GM12891 (cell line): ENCODE measurements at regions not wholly inside any gene's neighbourhood (a gene's known extent, or its start where the extent isn't known, plus 50 kb on each side); places are given as distances from the start of the nearest gene placed in this dataset.

Experiments used
- PAX5 ChIP-seq: IDR thresholded peaks from 2 replicates; pipeline ENCODE4 v1.6.1; 2011; ENCODE audit warnings: low read length, moderate library complexity, mild to moderate bottlenecking; ENCODE audit not compliant: insufficient read depth, severe bottlenecking
- POLR2A ChIP-seq: IDR thresholded peaks from 2 replicates; pipeline ENCODE4 v1.6.1; 2011; ENCODE audit warnings: low read depth, low read length, control low read depth
- POLR2AphosphoS5 ChIP-seq: IDR thresholded peaks from 2 replicates; pipeline ENCODE4 v1.6.1; 2011; ENCODE audit warnings: low read depth, low read length, control low read depth
- POU2F2 ChIP-seq: IDR thresholded peaks from 2 replicates; pipeline ENCODE4 v1.6.1; 2011; ENCODE audit warnings: low read depth, mild to moderate bottlenecking, control low read depth, low read length, moderate library complexity
- SPI1 ChIP-seq: IDR thresholded peaks from 2 replicates; pipeline ENCODE4 v1.6.1; 2011; ENCODE audit warnings: low read depth, low read length, control low read depth
- TAF1 ChIP-seq: IDR thresholded peaks from 2 replicates; pipeline ENCODE4 v1.6.1; 2011; ENCODE audit warnings: low read depth, low read length, control low read depth

GRCh38 chr17:31696703-31697325 lies 162.2 kb downstream of the COPRS start:
- TF ChIP-seq TAF1 (no peak), POLR2AphosphoS5 (no peak), POLR2A (no peak), SPI1 (no peak), POU2F2 (no peak), PAX5 (no peak)
